ENCODE measurements at regions not wholly inside any gene's neighbourhood (a gene's known extent, or its start where the extent isn't known, plus 50 kb on each side); places are given as distances from the start of the nearest gene placed in this dataset.

DNA sequence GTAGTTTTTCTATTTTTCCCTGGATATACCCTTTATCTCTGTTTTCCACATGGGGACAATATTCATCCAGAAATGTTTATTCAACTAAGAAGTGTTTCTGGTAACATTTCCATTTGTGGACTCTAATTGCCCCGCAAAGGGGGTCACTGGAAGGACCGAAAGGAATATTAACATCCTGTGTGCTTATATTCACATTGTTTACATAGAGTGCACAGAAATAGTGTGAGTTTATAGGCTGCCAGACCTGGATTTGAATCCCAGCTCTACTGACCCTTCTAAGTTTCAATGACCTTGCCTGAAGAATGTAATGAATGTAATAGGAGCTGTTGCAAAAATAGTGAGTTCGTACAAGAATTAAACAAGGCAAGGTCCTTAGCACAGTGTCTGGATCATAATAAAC, 152.9 kb upstream of the NCKAP5 start:
- no peak for DNase-seq

DNA sequence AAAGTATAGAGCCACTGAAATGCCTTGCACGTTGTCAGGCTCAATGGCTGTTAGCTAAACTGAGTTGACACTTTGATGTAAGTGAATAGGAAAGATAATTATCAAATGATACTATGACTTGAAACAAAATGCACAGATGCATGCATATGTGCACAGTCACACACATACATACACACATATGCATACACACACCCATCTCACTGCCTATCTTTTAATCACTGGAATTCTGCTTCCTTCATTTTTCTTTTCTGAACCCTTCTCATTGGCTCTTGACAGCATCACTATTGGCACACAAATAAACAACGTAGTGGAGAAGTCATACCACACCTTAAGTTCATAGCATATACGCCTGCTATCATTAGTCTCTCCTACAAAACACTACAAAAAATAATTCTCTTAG, 154.9 kb upstream of the NCKAP5 start:
- DNase-seq: no peak

DNA sequence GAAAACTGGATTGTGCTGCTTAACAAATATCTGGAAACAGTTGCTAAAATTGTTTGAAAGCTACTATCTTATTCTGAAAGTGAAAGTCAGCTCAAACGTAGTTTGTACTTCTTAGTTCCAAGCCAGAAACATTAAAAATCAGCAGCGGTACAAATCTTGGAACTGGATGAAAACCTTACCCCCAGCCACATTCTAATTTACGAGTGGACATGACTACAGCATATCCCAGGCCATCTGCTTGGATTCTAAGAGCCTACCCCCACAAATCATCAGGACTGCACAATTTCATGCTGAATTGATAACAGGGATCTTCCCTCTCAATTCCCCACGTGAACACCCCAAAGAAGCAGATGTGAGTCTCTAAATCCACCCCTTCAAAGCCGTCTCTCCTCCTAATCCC, 158.7 kb upstream of the NCKAP5 start:
- no peak for DNase-seq

DNA sequence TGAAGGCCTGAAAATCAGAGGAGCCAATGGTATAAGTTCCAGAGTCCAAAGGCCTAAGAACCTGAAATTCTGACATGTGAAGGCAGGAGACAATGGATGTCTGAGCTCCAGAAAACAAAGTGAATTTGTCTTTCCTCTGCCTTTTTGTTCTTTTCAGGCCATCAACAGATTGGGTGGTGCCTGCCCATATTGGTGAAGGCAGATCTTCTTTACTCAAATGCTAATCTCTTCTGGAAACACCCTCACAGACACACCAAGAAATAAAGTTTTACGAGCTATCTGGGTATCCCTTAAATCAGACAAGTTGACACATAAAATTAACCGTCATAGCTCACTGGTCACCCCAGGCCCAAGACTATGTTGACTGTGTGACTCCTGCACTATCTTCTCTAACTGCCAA, 163.8 kb upstream of the NCKAP5 start:
- DNase-seq: no peak

DNA sequence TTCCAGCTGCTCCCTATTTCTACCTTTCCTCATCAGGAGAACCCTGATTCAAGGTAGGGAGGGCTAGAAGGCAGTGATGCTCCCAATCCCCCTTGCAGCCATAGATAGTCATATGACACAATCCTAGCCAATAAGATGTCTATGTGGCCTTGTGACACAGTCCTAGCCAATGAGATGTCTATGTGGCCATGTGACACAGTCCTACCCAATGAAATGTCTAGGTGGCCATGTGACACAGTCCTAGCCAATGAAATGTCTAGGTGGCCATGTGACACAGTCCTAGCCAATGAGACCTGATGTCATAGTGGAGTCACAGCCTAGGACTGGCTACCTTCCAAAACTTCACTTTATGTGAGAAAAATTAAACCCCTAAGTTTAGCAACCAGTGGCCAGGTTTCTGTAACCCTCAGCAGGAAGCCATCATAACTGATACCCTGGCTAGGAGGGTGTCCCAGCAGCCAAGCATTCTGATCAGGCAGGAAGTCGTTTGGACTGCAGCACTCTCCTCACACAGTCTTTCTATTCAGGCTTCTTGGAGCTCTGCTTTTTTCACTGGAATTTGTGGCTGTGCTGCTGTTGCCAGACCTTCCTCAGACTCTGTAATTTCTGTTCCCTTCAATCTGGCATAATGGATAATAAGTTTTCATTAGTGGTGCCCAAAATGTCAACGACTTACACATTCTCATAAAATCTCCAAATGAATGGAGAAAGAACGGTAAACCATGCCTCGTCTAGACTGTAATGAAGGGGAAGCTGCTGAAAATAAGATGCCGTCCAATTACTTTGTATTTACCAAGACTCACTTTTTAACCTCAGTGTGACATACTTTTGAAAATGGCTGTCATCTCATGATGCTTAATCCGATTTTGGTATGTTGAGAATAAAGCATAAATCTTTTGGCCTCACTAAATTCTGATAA, 165.0 kb upstream of the NCKAP5 start:
- DNase-seq: no peak

DNA sequence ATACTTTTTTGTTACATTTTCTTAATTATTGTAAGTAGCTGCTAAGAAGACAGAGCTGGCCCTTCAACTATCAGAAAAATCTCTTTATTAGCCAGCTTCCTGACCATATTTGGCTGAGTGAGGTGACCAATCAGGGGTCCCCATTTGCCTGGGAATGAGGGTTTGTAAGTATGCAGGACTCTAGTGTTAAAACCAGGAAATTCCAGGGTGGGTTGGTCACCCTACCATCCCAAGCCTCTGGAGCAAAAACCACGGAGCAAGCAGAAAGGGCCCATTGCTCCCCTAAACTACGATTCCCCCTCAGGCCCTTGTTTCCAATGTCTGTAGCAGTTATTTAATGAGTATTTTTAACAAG, 165.6 kb upstream of the NCKAP5 start:
- no peak for DNase-seq

DNA sequence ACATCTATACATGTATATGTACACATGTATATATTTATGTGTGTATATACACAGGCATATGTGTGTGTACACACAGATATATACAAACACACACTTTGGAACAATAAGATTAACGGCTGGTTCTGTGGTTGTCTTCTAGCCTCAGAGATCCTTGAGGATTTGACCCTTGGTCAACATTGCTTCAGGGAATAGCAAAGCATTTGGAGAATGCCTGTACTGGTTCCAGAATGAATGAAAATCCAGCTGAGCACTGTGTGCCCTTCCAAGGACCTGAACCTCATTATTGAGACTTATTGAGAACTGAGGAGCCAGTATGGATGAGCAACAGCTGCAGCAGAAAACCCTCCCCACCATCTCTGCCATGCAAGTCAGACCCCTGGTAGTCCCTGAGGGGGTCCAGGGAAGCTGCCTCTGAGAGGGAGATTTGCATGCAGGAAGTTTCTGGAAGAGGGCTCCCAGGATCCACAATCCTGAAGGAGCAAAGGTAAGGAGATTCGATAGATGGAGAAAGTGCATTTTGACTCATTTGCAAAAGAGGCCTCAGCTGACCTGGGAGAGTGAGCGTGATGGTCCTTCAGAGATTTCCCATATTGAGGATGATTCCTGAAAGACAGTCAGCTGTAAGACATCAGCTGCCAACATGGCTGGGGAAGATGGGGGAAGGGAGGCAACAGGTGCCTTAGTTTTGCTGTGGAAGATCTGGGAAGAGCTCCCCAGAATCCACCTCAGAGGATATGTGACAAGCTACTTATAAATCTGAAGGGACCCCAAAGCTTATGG, 166.6 kb upstream of the NCKAP5 start:
- DNase-seq: no peak

DNA sequence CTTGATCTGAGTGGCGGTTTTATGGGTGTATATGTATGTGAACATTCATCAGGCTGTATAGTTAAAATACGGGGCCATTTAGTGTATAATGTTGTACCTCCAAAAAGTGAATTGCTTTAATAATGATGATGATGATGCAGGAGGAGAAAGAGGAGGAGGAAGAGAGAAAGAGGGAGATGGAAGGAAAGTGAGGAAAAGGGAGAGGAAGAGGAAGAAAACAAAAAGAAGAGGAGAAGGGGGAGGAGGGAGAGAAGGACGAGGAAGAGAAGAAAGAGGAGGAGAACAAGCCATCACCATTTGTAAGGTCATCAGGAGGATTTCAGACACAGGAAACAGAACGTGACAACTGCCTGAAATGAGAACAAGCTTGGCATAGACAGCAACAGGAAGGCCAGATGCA, 168.4 kb upstream of the NCKAP5 start:
- no peak for DNase-seq

DNA sequence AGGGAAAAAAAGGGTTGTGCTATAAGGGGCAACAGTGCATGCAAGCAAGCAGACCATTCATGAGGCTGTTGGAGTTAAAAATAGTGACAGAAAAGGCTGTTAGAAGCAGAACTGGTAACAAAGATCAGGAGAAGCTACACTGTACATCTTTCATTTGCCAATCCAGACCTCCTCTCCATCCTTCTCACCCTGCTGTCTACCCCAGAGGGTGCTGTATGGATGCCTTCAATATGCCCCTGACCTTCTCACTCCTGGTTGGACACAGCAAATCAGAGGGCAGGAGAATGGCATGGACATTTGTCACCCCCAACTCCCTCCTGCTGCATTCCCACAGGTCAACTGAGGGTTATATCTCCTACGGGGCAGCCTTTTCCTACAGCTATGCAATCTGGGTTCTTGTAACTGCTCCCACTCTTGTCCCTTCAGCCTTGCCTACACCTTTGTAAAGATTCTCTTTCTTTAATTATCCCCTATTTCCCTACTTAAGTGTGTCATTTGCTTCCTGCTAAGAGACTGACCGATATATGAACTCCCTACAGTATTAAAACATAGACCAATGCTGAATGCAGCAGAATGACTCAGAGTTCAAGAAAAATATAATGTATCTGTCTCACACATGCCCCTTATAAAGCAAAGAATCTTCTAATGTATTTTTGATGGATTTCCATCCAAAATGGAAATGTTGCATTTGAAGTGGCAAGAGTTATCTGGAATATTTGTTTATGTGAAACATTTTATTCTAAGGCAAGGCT, 169.2 kb upstream of the NCKAP5 start:
- DNase-seq: no peak

DNA sequence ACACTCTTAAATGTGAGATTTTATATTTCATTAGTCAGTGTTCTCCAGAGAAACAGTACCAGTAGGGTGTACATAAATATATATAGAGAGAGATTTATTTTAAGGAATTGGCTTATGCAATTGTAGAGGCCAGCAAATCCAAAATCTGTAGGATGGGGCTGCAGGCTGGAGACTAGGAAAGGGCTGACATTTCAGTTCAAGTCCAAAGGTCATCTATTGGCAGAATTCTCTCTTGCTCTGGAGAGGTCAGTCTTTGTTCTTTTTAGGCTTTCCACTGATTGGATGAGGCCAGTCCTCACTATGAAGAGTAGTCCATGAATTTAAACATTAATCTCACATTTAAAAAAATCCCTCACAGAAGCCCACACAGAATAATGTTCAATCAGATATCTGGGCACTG, 170.8 kb upstream of the NCKAP5 start:
- DNase-seq: no peak

DNA sequence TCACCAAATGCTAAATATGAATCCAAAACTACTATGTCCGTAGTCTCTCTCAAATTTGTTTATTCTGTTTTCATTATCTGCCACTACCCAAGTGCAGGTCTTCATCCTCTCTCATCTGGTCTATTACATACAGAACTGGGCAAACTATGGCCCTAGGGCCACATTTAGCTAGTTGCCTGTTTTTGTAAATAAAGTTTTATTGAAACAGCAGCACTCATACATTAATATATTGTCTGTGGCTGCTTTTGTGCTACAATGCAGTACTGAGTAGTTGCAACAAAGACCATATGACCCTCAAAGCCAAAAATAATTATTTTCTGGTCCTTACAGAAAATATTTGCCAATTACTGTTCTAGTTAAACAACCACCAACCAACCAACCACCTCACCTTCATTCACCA, 172.2 kb upstream of the NCKAP5 start:
- no peak for DNase-seq

DNA sequence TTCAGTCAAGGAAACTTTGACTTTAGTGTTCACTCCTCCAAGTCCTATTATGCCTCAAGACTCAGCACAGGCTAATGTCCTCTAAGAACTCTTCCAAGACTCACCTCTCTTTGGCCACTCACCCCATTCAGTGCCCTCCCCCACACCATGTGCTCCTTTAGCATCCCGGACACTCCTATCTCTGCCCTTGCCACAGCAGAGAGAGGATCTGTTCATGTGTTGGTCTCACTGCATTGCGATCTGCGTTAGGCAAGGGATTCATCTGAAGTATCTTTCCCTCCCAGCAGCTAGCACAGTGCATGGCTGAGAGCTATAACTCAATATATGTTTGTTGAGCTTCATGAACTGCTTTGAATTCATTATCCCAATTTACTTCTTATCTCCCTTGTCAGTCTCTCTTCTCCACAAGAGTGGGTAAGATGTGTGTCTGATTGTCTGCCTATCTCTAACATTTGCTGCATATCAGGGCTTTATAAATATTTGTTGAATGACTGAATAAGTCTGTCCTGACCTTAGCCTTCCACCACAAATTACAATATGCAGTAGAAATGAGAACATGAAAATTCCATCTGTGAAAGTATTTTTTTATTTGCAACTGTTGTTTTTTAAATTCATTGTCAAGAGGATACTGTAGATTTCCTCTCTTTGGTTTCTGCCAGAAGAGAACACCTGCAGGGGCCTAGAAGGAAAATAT, 179.9 kb upstream of the NCKAP5 start:
- DNase-seq: no peak

DNA sequence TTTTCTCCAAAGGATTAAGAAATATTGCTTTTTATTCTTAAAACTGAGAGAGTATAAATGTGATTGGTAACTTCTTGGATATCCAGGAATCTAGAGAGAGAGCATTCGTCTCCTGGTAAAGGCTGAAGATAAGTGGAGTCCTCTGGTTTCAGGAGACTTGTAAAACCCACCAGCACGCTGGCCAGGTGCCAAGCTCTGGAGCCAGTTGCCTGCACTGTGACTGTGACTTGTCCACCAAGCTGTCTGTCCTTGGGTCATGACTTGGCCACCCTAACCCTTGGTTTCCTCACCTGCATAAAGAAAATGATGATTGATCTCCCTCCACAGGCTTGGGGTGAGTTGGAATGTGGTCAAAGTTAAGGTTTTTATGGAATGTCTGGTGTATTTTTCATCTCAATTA, 185.4 kb upstream of the NCKAP5 start:
- no peak for DNase-seq

DNA sequence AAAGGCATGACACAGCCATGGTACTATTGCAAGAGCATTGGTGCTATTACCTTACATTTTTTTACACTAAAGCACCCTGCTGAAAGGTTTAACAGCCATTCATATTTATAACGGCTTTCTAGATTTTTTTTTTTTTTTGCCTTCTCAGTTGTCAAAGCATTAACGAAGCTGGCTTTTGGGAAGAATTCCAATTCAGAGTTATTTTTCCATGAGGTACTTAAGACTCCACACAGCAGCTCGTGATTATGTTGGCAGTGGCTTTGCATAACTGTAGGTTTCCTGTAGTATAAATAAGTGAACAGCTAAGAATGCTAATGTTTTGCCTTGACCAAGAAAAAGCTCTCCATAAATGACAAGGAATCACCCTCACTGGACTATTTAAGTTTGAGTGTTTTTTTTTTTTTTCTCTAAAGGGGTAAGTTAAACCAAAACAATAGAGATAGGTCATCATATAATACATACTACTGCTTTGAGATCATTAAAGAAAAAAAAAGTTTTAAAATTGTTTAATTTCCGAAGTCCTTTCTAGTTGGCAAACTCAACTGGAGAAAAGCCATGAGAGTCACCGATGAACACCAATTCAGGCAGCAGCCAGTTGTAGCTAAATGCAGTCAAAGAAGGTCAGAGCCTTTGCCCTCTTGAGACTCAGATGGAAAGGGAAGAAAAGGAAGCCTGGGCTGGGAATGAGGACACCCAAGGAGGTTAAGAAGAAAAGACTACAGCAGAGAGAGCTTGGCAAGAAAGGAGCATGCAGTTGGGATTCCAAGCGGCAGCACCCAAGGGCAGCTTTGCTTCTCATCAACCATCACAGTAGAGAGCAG, 187.4 kb upstream of the NCKAP5 start:
- DNase-seq: no peak

DNA sequence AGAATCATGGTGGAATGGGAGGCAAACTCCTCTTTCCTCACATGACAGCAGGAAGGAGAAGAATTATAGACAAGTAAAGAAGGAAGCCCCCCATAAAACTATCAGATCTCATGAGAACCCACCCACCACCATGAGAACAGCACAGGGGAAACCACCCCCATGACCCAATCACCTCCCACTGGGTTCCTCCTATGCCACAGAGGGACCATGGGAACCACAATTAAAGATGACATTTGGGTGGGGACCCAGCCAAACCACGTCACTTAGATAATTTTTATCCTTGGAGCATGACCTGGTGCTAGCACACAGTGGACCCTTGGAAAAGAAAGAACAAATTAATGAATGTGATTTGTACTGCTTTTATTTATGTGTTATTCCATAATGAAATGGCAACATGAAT, 188.6 kb upstream of the NCKAP5 start:
- DNase-seq: no peak

DNA sequence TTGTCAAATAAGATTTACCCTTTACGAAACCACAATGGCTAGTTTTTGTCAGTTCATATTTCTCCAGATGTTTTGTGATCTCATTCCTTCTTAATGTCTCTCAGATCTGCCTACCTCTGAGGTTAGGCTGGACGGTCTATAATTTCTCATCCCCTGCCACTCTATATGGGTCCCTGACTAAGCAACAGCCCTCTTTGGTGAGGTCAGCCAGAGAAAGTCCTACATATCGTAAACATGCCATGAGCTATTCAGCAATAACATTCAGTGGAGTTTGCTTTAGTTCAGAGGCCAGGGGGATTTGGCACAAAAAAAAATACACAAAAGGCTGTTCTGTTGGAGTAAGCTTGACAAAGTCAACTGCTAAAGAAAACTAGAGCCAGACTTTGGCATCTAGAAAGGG, 192.1 kb upstream of the NCKAP5 start:
- DNase-seq: no peak

DNA sequence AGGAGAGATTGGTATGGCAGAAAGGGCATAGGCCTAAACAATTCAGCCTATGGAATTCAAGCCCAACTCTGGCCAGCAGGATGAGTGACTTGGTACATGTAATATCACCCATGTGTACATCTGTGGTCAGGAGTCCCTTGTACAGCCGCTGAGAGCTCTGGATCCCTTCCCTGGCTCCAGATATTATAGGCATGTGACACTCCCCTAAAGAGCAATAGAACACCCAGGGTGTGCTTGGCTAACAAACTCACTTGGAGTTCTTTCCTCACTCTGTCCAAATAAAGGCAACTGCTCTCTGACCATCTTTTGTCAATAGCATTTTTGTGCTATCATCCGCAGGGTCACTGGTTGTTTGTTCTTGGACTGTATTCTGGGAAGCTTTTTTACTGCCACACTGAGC, 197.4 kb upstream of the NCKAP5 start:
- no peak for DNase-seq

DNA sequence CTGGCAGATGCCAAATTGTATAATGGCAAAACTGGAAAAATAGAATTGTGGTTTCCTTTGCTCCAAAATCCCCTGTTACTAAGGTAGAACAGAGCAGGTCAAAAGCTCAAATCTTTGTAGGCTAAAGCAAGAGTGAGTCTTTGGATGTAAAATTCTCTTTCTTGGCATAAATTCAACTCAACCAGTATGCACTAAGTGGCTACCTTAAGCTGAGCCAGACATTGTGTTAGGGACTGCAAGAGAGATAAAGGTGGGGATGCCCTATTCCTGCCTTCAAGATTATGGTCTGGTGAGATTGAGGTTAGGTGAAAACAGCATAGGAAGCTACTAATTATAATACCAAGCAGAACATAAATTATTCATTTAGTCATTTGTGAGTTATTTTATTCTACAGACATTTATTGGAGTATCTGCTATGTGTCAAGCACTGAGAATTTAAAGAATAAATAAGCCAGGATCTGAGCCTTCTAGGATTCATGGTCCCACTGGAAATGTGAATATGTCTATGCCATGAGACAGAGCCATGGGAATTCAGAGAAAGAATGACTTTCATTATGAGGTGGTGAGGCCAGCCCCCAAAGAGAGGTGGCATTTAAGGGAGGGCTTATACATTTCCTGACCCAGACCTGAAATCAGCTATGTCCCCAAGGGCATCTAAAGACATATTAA, 198.0 kb upstream of the NCKAP5 start:
- no peak for DNase-seq

DNA sequence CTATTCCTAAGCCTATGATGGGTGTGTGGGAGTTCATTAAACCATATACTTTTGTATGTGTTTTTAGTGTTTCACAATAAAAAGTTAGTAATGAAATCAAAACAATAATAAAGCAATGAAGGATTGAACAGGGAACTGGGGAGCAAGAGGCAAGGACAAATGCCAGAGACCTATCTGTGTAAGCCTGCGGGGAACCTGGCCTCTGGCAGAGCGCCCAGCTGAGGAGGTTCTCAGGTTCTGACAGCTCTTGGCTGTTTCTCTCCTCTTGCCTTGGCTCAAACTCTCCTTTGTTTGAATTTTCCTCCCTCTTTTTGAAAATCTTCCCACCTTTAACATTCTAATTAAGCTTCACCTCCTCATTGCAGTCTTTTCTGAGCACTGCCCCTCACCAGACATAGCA, 200.0 kb upstream of the NCKAP5 start:
- DNase-seq: no peak

DNA sequence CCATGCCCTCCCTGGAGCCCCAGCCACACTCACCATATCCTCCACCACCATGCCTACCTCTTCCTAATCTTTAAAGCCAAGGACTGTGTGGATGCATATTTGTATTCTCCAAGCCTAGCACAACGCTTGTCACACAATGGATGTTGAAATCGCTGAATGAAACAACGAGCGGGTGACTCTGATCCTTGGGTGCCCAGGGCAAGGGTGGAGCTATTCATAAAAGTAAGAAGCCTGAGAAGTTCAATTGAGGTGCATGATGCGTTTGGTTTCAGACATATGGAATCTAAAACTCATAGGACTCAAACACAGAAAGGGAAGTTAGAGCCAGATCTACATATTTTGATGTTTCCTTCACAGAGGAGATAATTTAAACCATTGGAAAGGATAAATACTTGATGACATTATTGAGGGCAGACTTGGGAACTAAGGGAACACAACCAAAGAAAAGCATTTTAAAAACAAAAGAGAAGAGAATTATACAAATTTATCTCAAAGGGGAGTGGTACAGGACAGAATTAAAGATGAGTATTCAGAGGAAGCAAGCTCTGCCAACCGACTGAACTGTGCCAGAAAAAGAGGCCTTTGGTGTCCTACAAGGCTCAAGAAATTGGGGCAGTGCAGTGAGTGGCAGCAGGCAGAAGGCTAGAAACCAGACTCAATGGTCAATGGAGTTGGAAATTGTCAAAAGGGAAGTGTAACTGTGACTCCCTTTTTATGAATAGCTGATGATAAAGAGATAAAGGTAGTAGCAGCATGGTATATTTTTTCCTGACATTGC, 200.6 kb upstream of the NCKAP5 start:
- no peak for DNase-seq

Data from NCI-H345 (cell line).